Naive thymus-derived CD4-positive, alpha-beta T cell (primary cell): ENCODE measurements at regions not wholly inside any gene's neighbourhood (a gene's known extent, or its start where the extent isn't known, plus 50 kb on each side); places are given as distances from the start of the nearest gene placed in this dataset.

Experiments used
- ATAC-seq: fragments of 150-1000 bp; cut with Tn5 transposase; 2 replicates; pipeline ENCODE4 v1.10.0; 2021; ENCODE audit warnings: mild to moderate bottlenecking, moderate library complexity
- CTCF ChIA-PET: fragments of 350-600 bp; sonication (Branson Sonifier 250); formaldehyde crosslinking; loops from one replicate; lab custom pipeline; 2021; ENCODE audit warnings: antibody characterized with exemption; lab: Charles Lee
- POLR2A ChIA-PET: fragments of 350-600 bp; sonication (Branson Sonifier 250); formaldehyde crosslinking; loops from one replicate; lab custom pipeline; 2021; ENCODE audit warnings: antibody characterized with exemption, inconsistent platforms; lab: Charles Lee
- DNase-seq, 9 donors: peaks; one replicate each; pipeline versions ENCODE4 v3.0.0 to v3.0.0-alpha.2; 2020 to 2022; ENCODE audit warnings: mixed read lengths in 1 of 9
- H3K27ac ChIP-seq: one replicate; pipeline ENCODE4 v1.7.0; 2013; ENCODE audit warnings: mild to moderate bottlenecking, low read depth, low read length, moderate library complexity
- H3K27me3 ChIP-seq, 2 donors: one replicate each; pipeline ENCODE4 v1.7.0; 2013; ENCODE audit warnings: low read length in 2 of 2, mild to moderate bottlenecking in 2 of 2, moderate library complexity in 2 of 2; ENCODE audit not compliant: control insufficient read depth in 2 of 2, insufficient read depth in 2 of 2
- H3K36me3 ChIP-seq, 3 experiments: 1 replicate in 2 of 3; 2 replicates in 1 of 3; pipeline ENCODE4 v1.7.0; 2013; ENCODE audit warnings: low read length in 3 of 3, mild to moderate bottlenecking in 3 of 3, moderate library complexity in 1 of 3; ENCODE audit not compliant: insufficient read depth in 3 of 3, control insufficient read depth in 2 of 3
- H3K4me1 ChIP-seq, 2 donors: one replicate each; pipeline ENCODE4 v1.7.0; 2013; ENCODE audit warnings: low read length in 2 of 2, mild to moderate bottlenecking in 2 of 2, moderate library complexity in 1 of 2; ENCODE audit not compliant: control insufficient read depth in 2 of 2, insufficient read depth in 2 of 2
- H3K4me3 ChIP-seq: 2 replicates; pipeline ENCODE4 v1.7.0; 2013; ENCODE audit warnings: mild to moderate bottlenecking, low read length
- H3K9me3 ChIP-seq, 3 experiments: 1 replicate in 2 of 3; 2 replicates in 1 of 3; pipeline ENCODE4 v1.7.0; 2013; ENCODE audit warnings: low read length in 3 of 3; ENCODE audit not compliant: control insufficient read depth in 2 of 3
- H3K27ac Mint-ChIP-seq, 9 donors: one replicate each; pipeline ENCODE4 v1.8.0; 2020 to 2022; ENCODE audit warnings: mixed read lengths in 9 of 9, mild to moderate bottlenecking in 8 of 9, moderate library complexity in 5 of 9, inconsistent platforms in 2 of 9
- H3K27me3 Mint-ChIP-seq, 5 donors: one replicate each; pipeline ENCODE4 v1.8.0; 2021 to 2022; ENCODE audit warnings: mixed read lengths in 5 of 5, mild to moderate bottlenecking in 1 of 5
- H3K36me3 Mint-ChIP-seq, 5 donors: one replicate each; pipeline ENCODE4 v1.8.0; 2020 to 2022; ENCODE audit warnings: mixed read lengths in 5 of 5, mild to moderate bottlenecking in 3 of 5, inconsistent platforms in 1 of 5
- H3K4me1 Mint-ChIP-seq, 7 donors: one replicate each; pipeline ENCODE4 v1.8.0; 2020 to 2022; ENCODE audit warnings: mixed read lengths in 7 of 7, mild to moderate bottlenecking in 3 of 7, inconsistent platforms in 1 of 7
- H3K4me3 Mint-ChIP-seq, 10 donors: one replicate each; pipeline ENCODE4 v1.8.0; 2020 to 2022; ENCODE audit warnings: mild to moderate bottlenecking in 10 of 10, mixed read lengths in 10 of 10, moderate library complexity in 6 of 10, inconsistent platforms in 2 of 10
- H3K9me3 Mint-ChIP-seq, 11 donors: one replicate each; pipeline ENCODE4 v1.8.0; 2020 to 2022; ENCODE audit warnings: mixed read lengths in 11 of 11, mild to moderate bottlenecking in 4 of 11, inconsistent platforms in 1 of 11, moderate library complexity in 1 of 11
- intact Hi-C, 2 donors: fragments of 100-400 bp; cut with micrococcal nuclease; formaldehyde crosslinking; loops; one replicate each; pipeline ENCODE4 v1.15.1; 2023

GRCh38 chr1:208637181-208637580 is 393.0 kb upstream of the PLXNA2 start:
- Mint-ChIP-seq H3K36me3 (no peaks in the 10 kb centered on the region), H3K27ac (no peak overlapping the region), H3K4me1 (no peaks in the 10 kb centered on the region), H3K4me3 (no peak overlapping the region), H3K27me3 (peaks cover 3 to 7% (median 6%) of the 10 kb centered on the region in 5 donors), H3K9me3 (peaks cover 0 to 6% (median 0%) of the 10 kb centered on the region in 11 donors)
- no peak for DNase-seq
- POLR2A ChIA-PET, result no interaction called here
- ATAC-seq, result no peak
- no peaks in the 10 kb centered on the region for H3K4me1 ChIP-seq
- no peaks in the 10 kb centered on the region for H3K36me3 ChIP-seq
- CTCF ChIA-PET, result no interaction called here
- H3K27me3 ChIP-seq, result no peaks in the 10 kb centered on the region
- H3K9me3 ChIP-seq, result no peaks in the 10 kb centered on the region
- H3K4me3 ChIP-seq, result no peak overlapping the region
- intact Hi-C loops, result no loop called here
- no peak overlapping the region for H3K27ac ChIP-seq

GRCh38 chr1:208639382-208639781 is 395.2 kb upstream of the PLXNA2 start:
- no peak overlapping the region for H3K4me3 Mint-ChIP-seq
- H3K36me3 Mint-ChIP-seq, result no peaks in the 10 kb centered on the region
- no peak overlapping the region for H3K27ac ChIP-seq
- ChIA-PET POLR2A (no interaction called here), CTCF (no interaction called here)
- H3K36me3 ChIP-seq, result no peaks in the 10 kb centered on the region
- peaks cover 0 to 12% (median 6%) of the 10 kb centered on the region in 5 donors for H3K27me3 Mint-ChIP-seq
- H3K9me3 ChIP-seq, result no peaks in the 10 kb centered on the region
- no peak for ATAC-seq
- DNase-seq, result no peak
- no peaks in the 10 kb centered on the region for H3K4me1 Mint-ChIP-seq
- H3K9me3 Mint-ChIP-seq, result peaks cover 0 to 6% (median 0%) of the 10 kb centered on the region in 11 donors
- no peaks in the 10 kb centered on the region for H3K27me3 ChIP-seq
- no peak overlapping the region for H3K27ac Mint-ChIP-seq
- H3K4me3 ChIP-seq, result no peak overlapping the region
- no peaks in the 10 kb centered on the region for H3K4me1 ChIP-seq
- intact Hi-C loops, result no loop called here

GRCh38 chr1:208640295-208640694 is 396.1 kb upstream of the PLXNA2 start:
- H3K4me1 ChIP-seq, result no peaks in the 10 kb centered on the region
- H3K4me3 ChIP-seq, result no peak overlapping the region
- DNase-seq (no peak), ATAC-seq (no peak)
- no peaks in the 10 kb centered on the region for H3K36me3 Mint-ChIP-seq
- H3K36me3 ChIP-seq, result no peaks in the 10 kb centered on the region
- H3K27ac Mint-ChIP-seq, result no peak overlapping the region
- H3K4me3 Mint-ChIP-seq, result no peak overlapping the region
- H3K9me3 ChIP-seq, result no peaks in the 10 kb centered on the region
- H3K4me1 Mint-ChIP-seq, result no peaks in the 10 kb centered on the region
- ChIA-PET CTCF (no interaction called here), POLR2A (no interaction called here)
- peaks cover 0 to 6% (median 0%) of the 10 kb centered on the region in 11 donors for H3K9me3 Mint-ChIP-seq
- no peaks in the 10 kb centered on the region for H3K27me3 ChIP-seq
- no peak overlapping the region for H3K27ac ChIP-seq
- intact Hi-C loops, result no loop called here
- peaks cover 0 to 12% (median 6%) of the 10 kb centered on the region in 5 donors for H3K27me3 Mint-ChIP-seq

GRCh38 chr1:208641579-208642280 is 397.5 kb upstream of the PLXNA2 start:
- no peaks in the 10 kb centered on the region for H3K9me3 ChIP-seq
- no peak overlapping the region for H3K27ac Mint-ChIP-seq
- no peaks in the 10 kb centered on the region for H3K4me1 Mint-ChIP-seq
- intact Hi-C loops, result no loop called here
- H3K4me1 ChIP-seq, result no peaks in the 10 kb centered on the region
- ChIA-PET POLR2A (no interaction called here), CTCF (no interaction called here)
- H3K27me3 Mint-ChIP-seq, result peaks cover 0 to 18% (median 3%) of the 10 kb centered on the region in 5 donors
- H3K36me3 ChIP-seq, result no peaks in the 10 kb centered on the region
- no peaks in the 10 kb centered on the region for H3K27me3 ChIP-seq
- DNase-seq (no peak), ATAC-seq (no peak)
- H3K9me3 Mint-ChIP-seq, result peaks cover 0 to 6% (median 0%) of the 10 kb centered on the region in 11 donors
- no peak overlapping the region for H3K27ac ChIP-seq
- no peaks in the 10 kb centered on the region for H3K36me3 Mint-ChIP-seq
- no peak overlapping the region for H3K4me3 ChIP-seq
- no peak overlapping the region for H3K4me3 Mint-ChIP-seq

- ChIA-PET POLR2A (no interaction called here), CTCF (no interaction called here)
- no peaks in the 10 kb centered on the region for H3K27me3 ChIP-seq
- no peak for ATAC-seq
- H3K27ac Mint-ChIP-seq, result no peak overlapping the region
- H3K4me3 Mint-ChIP-seq, result no peak overlapping the region
- no peaks in the 10 kb centered on the region for H3K4me1 ChIP-seq
- DNase-seq, result no peak
- intact Hi-C loops, result no loop called here
- no peaks in the 10 kb centered on the region for H3K36me3 Mint-ChIP-seq
- no peak overlapping the region for H3K27ac ChIP-seq
- H3K36me3 ChIP-seq, result no peaks in the 10 kb centered on the region
- peaks cover 0 to 6% (median 0%) of the 10 kb centered on the region in 11 donors for H3K9me3 Mint-ChIP-seq
- H3K27me3 Mint-ChIP-seq, result peaks cover 0 to 21% (median 3%) of the 10 kb centered on the region in 5 donors
- no peaks in the 10 kb centered on the region for H3K4me1 Mint-ChIP-seq
- H3K9me3 ChIP-seq, result no peaks in the 10 kb centered on the region
- no peak overlapping the region for H3K4me3 ChIP-seq
Measured at GRCh38 chr1:208643005-208643597, 398.9 kb upstream of the PLXNA2 start.

- Mint-ChIP-seq H3K27me3 (peaks cover 3 to 19% (median 12%) of the 10 kb centered on the region in 5 donors), H3K4me3 (no peak overlapping the region), H3K36me3 (no peaks in the 10 kb centered on the region), H3K27ac (no peak overlapping the region), H3K9me3 (peaks cover 0 to 6% (median 0%) of the 10 kb centered on the region in 11 donors), H3K4me1 (no peaks in the 10 kb centered on the region)
- intact Hi-C loops, result no loop called here
- no peak for ATAC-seq
- H3K36me3 ChIP-seq, result no peaks in the 10 kb centered on the region
- DNase-seq, result no peak
- H3K9me3 ChIP-seq, result no peaks in the 10 kb centered on the region
- POLR2A ChIA-PET, result no interaction called here
- no peak overlapping the region for H3K4me3 ChIP-seq
- H3K27me3 ChIP-seq, result peaks cover 0 to 1% of the 10 kb centered on the region in 2 donors
- H3K4me1 ChIP-seq, result no peaks in the 10 kb centered on the region
- no peak overlapping the region for H3K27ac ChIP-seq
- CTCF ChIA-PET, result no interaction called here
Measured at GRCh38 chr1:208644401-208645160, 400.4 kb upstream of the PLXNA2 start.
